ENCODE measurements at regions not wholly inside any gene's neighbourhood (a gene's known extent, or its start where the extent isn't known, plus 50 kb on each side); places are given as distances from the start of the nearest gene placed in this dataset.

DNA sequence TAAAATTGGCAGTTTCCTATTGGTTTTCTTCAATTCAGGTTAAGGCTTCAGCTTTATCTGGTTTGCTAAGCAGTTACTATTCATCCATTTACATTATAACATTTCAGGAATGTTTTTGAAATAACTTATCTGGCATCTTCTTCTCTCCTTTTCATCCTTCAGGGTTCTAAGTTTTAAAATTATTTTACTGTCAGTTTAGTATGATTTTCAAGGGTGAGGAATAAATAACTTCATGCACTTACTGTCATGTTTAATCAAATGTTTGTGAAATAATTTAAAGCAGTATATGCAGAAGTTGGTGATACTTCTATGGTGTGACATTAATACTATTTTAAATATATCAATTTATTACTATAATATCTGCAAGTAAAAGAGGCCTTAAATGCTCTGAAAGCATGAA lies 338.1 kb upstream of the MMS22L start:
- DNase-seq: no peak

- peak; percentile 6 for DNase-seq
Observed at GRCh38 chr6:97626671-97627441, 343.8 kb upstream of the MMS22L start.

DNA sequence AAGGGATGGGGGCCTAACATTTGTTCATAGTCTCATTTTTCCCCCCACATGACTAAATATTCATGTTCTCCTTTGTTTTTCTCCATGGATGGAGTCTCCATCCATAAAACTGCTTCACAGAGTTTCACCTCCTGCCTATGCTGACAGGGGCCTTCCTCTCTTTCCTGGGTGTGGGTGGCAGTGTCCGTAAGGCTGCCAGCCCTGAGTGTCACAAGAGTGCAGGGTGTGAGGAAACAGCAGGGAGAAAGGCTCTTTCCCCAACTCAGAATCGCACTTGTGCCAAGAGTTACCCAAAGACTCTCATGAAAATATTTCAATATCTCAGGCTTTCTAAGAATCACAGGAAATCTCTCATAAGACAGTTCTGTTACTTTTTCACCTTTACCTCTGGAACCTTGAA lies 346.2 kb upstream of the MMS22L start:
- no peak for DNase-seq

- no peak for DNase-seq
Observed at GRCh38 chr6:97630604-97631003, 347.6 kb upstream of the MMS22L start.

DNA sequence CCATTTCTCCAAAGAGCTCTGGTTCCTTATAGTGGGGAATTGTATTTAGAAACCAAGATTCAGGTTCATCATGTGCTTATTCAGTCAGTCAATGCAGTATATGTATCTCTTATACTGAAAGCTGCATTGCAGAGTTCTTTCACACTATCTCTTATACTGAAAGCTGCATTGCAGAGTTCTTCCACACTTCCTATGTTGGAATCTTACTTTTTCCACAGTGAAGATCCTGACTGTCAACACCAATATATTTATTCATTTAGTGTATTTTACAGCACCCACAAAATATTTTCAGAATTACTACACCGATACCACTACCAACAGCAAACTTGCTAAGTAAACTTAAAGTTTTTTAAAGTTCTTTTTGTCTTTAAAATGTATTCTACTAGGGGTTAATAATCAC lies 349.3 kb upstream of the MMS22L start:
- DNase-seq: no peak

DNA sequence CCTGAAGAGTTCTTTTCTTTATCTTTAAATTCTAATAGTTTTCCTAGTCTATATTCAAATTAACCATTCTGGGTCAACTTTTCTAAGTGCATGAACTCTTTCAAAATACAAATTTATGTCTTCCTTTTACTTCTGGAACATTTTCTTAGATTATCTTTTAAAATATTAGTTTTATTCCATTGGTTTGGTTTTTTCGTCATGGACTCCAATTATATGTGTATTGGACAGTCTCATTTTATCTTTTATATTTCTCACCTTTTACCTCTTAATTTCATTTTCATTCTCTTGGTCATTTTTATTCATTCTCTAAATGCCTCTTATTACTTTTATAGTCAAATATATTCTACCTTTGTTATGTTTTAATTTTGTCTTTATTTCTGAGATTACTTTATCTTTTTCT lies 356.7 kb upstream of the MMS22L start:
- DNase-seq: no peak

DNA sequence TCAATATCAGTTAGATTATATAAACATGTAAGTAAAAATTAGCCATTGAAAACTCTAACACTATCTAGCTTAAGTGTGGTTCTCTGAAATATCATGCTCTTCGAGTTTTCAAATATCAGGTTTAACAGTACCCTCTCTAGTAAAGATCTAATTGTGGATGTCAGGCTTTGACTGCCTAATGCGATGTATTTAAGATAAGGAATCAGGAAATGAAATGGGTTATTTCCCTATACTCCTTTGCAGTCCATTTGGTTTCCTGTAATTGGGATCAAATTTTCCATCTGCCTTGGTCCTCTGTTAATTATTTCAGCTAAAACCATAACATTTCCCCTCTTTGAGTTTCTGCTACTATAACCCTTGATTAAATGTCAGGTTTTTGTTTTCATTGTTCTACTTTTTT lies 361.3 kb upstream of the MMS22L start:
- DNase-seq: no peak

DNA sequence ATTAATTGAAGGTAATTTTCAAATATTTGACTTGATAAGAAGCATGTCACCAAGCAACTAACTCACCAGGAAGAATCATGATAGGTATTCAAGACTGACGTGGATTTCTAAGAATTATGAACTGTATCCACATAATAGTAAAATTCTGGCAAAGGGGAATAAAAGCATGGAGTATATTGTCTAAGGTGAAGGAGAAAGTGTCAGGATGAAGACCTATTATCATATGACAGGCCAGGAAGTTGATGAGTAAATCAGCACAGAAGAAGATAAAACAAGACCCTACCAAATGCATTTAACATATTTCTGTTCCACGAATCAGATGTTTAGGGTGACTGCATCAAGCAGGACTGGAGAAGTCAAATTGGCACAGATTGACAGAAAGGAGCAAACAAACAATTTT lies 362.7 kb upstream of the MMS22L start:
- DNase-seq: no peak

DNA sequence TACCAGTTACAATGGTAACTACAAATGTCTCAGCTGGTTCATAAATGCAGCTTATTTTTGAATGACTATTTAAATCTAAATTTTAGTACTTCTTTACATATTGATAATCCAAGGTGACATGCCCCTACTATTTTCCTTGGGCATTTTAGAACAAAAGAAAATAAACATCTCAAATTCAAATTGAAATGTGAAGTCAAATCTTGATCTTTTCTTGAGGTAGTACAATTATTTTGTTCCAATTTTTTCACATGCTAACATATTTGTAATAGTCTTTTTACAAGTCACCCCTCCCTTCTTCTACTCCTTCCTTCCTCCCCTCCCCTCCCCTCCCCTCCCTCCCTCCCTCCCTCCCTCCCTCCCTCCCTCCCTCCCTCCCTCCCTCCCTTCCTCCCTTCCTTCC lies 370.1 kb upstream of the MMS22L start:
- no peak for DNase-seq

DNA sequence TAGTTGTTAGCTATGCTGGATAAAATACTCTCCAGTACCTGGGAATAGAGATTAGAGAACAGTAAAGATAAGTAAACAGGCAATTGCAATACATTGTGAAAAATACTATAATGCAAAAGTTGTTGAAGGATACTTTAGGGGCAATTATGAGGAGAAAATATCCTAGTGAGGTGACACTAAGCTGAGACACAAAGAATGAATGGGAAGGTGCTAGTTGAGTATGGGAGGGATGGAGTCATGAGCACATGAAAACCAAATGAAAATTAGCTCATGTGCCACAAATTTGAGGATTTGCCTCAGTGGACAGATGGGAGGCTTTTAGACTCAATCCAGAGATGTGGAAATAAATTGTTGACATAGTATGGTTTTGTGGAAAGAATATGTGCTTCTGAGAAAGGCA lies 370.5 kb upstream of the MMS22L start:
- no peak for DNase-seq

GRCh38 chr6:97654674-97655073 lies 371.7 kb upstream of the MMS22L start:
- DNase-seq: no peak

- no peak for DNase-seq
Observed at GRCh38 chr6:97656236-97656635, 373.2 kb upstream of the MMS22L start.

DNA sequence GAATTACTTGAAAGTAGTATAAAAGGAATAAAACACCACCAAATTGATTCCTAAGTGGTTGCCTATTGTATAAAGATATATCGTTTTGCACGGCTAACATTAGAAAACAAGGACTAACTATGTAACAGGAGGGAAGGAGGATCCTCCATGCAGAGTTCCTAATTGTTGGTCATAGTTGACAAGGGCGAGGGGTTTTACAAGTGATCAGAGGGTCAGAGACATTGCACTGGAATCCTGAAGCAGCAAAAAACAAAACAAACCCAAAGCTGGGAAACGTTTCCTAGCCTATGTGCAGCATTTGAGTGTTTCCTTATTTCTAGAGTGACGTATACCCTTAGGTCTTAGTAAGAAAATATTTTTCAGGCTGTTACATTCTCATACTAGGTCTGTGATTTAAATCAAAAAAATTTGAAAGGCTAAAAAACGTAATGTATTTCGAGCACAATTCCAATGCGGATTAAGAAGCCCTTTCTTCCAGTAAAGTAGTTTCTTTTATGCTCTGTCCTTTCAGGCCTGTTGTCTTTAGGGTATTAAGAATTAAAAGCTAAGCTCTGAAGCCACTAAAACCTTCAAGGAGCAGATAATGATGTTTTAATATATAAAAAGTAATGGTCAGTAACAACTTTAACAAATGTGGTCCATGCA lies 373.8 kb upstream of the MMS22L start:
- DNase-seq: no peak

DNA sequence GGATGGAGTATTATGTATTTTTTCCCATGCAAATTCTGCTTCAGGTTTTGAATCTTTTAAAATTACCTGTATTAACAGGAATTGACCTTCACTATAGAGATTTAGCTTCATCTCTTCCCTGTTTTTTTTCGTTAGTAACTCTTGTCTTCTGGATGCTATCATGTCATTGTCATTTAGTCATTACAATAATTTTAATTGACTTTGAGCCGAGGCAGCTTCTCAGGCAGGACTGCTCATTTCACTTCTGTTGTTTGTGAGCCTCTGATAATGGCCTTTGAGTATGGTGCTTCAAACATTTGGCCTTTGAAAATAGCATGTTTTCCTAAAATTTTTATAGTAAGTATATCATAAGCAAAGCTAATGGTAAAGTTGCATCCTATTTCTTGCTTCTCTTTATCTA lies 375.1 kb upstream of the MMS22L start:
- no peak for DNase-seq

- no peak for DNase-seq
Observed at GRCh38 chr6:97663252-97663651, 380.2 kb upstream of the MMS22L start.

DNA sequence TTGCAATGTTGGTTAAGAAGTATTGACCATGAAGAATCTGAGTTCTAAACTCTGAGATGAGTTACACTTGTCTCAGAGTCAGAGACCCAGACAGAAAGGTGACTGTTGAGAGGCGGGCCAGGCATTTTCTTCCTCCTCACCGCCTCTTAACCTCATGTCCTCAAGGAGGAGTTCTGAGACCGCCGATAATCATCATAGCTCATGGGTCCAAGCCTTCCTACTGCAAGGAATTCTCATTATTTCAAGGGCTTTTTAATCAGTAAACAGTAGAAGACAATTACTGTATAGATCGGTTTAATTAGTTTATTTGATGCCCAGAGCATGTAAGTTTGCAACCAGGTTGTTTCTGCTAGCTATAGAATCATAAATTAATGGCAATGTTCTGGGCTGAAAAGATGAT lies 382.4 kb upstream of the MMS22L start:
- no peak for DNase-seq

- no peak for DNase-seq
Observed at GRCh38 chr6:97666889-97667288, 383.9 kb upstream of the MMS22L start.

GRCh38 chr6:97668716-97669115 lies 385.7 kb upstream of the MMS22L start:
- DNase-seq: no peak

GRCh38 chr6:97669191-97670031 lies 386.4 kb upstream of the MMS22L start:
- no peak for DNase-seq

GRCh38 chr6:97674802-97675201 lies 391.8 kb upstream of the MMS22L start:
- DNase-seq: no peak

DNA sequence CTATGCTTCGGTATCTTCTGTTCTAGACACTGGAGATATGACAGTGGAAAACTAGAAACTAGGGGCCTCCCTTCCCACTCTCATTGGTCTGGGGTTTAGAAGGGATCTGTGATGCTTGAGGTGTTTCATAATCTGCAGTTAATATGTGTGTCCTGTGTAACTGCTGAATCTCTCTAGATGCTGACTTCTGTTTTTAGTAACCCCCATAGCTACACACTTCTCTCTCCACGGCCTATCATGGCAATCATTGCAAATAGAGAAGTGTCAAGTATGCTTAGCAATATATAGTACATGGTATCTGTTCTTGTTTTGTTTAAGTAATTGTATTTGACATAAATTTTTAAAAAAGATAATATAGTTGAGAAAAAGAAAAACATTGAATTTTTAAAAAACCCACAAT lies 394.6 kb upstream of the MMS22L start:
- no peak for DNase-seq

DNA sequence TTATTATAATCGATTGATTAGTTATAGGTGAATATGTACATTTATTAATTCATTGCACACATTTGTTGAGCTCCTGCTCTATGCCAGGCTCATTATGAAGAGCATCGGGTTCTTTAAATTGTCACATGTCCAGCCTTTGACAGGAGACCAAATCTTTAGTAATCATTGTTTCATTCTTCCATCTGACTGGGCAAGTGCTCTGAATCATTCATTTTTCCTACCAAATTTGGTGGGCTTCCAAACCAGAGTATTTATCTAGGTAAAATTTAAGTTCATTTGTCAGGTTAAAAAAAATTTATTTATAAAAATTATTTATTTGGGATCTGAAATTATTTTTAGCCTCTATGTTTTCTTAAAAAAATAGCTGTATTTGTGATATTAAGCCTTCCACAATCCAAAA lies 404.9 kb upstream of the MMS22L start:
- DNase-seq: no peak

- DNase-seq: no peak
Observed at GRCh38 chr6:97689078-97689754, 406.2 kb upstream of the MMS22L start.

Data from RPMI8226 (cell line).